ENCODE measurements at regions not wholly inside any gene's neighbourhood (a gene's known extent, or its start where the extent isn't known, plus 50 kb on each side); places are given as distances from the start of the nearest gene placed in this dataset.
"Not testable (repeated sequence)": the region's sequence is repeated elsewhere in the genome, so short reads cannot be mapped to it uniquely, and the experiment has no call there.

GRCh38 chr14:105581551-105582341, 55.4 kb downstream of the TMEM121 start:
- H3K36me3 ChIP-seq (ENCODE audit: insufficient read depth, low read length): no peaks in the 10 kb centered on the region
- H3K4me3 ChIP-seq (ENCODE audit: low read length): no peak overlapping the region
- 62% methylated on average over 15 of the region's 15 CpGs for WGBS
- peaks cover 41% of the 10 kb centered on the region for H3K9me3 ChIP-seq (ENCODE audit: insufficient read depth, low read depth, low read length)
- peaks cover 5% of the 10 kb centered on the region; the same call in 1 of the 2 replicates for H3K27me3 ChIP-seq (ENCODE audit: insufficient read depth, low read length)
- no peaks in the 10 kb centered on the region for H3K4me1 ChIP-seq (ENCODE audit: insufficient read depth, low read length)
- H3K27ac ChIP-seq (ENCODE audit: low read depth, low read length): no peak overlapping the region
- no peak overlapping the region for H3K9ac ChIP-seq (ENCODE audit: low read depth, low read length)

GRCh38 chr14:105582639-105583038, 56.3 kb downstream of the TMEM121 start:
- 54% methylated on average over 4 of the region's 4 CpGs for WGBS
- no peaks in the 10 kb centered on the region for H3K4me1 ChIP-seq (ENCODE audit: insufficient read depth, low read length)
- peaks cover 5% of the 10 kb centered on the region; the same call in 1 of the 2 replicates for H3K27me3 ChIP-seq (ENCODE audit: insufficient read depth, low read length)
- H3K9ac ChIP-seq (ENCODE audit: low read depth, low read length): no peak overlapping the region
- H3K36me3 ChIP-seq (ENCODE audit: insufficient read depth, low read length): no peaks in the 10 kb centered on the region
- H3K4me3 ChIP-seq (ENCODE audit: low read length): no peak overlapping the region
- H3K27ac ChIP-seq (ENCODE audit: low read depth, low read length): no peak overlapping the region
- peaks cover 32% of the 10 kb centered on the region for H3K9me3 ChIP-seq (ENCODE audit: insufficient read depth, low read depth, low read length)

- not testable (repeated sequence) for H3K27ac ChIP-seq (ENCODE audit: low read depth, low read length); H3K27me3 ChIP-seq (ENCODE audit: insufficient read depth, low read length); H3K4me3 ChIP-seq (ENCODE audit: low read length); H3K36me3 ChIP-seq (ENCODE audit: insufficient read depth, low read length); H3K4me1 ChIP-seq (ENCODE audit: insufficient read depth, low read length); H3K9ac ChIP-seq (ENCODE audit: low read depth, low read length)
- peaks cover 32% of the 10 kb centered on the region for H3K9me3 ChIP-seq (ENCODE audit: insufficient read depth, low read depth, low read length)
- 94% methylated on average over 8 of the region's 13 CpGs for WGBS
These were observed 57.5 kb downstream of the TMEM121 start for GRCh38 chr14:105583914-105584313.

- H3K27ac ChIP-seq (ENCODE audit: low read depth, low read length); H3K4me1 ChIP-seq (ENCODE audit: insufficient read depth, low read length); H3K27me3 ChIP-seq (ENCODE audit: insufficient read depth, low read length); H3K36me3 ChIP-seq (ENCODE audit: insufficient read depth, low read length); H3K9ac ChIP-seq (ENCODE audit: low read depth, low read length); H3K4me3 ChIP-seq (ENCODE audit: low read length): not testable (repeated sequence)
- H3K9me3 ChIP-seq (ENCODE audit: insufficient read depth, low read depth, low read length): peaks cover 40% of the 10 kb centered on the region
- WGBS: 70% methylated on average over 2 of the region's 2 CpGs
These were observed 58.9 kb downstream of the TMEM121 start for GRCh38 chr14:105585290-105585689.

- 79% methylated on average over 3 of the region's 5 CpGs for WGBS
- H3K4me1 ChIP-seq (ENCODE audit: insufficient read depth, low read length); H3K9ac ChIP-seq (ENCODE audit: low read depth, low read length); H3K4me3 ChIP-seq (ENCODE audit: low read length); H3K27me3 ChIP-seq (ENCODE audit: insufficient read depth, low read length); H3K36me3 ChIP-seq (ENCODE audit: insufficient read depth, low read length); H3K27ac ChIP-seq (ENCODE audit: low read depth, low read length): not testable (repeated sequence)
- H3K9me3 ChIP-seq (ENCODE audit: insufficient read depth, low read depth, low read length): peaks cover 36% of the 10 kb centered on the region
These were observed 59.3 kb downstream of the TMEM121 start for GRCh38 chr14:105585722-105586121.

GRCh38 chr14:105586144-105586872, 59.9 kb downstream of the TMEM121 start:
- peaks cover 33% of the 10 kb centered on the region for H3K9me3 ChIP-seq (ENCODE audit: insufficient read depth, low read depth, low read length)

GRCh38 chr14:105587034-105587433, 60.7 kb downstream of the TMEM121 start:
- H3K9me3 ChIP-seq (ENCODE audit: insufficient read depth, low read depth, low read length): peaks cover 26% of the 10 kb centered on the region
- not testable (repeated sequence) for H3K9ac ChIP-seq (ENCODE audit: low read depth, low read length); H3K27me3 ChIP-seq (ENCODE audit: insufficient read depth, low read length); H3K4me1 ChIP-seq (ENCODE audit: insufficient read depth, low read length); H3K27ac ChIP-seq (ENCODE audit: low read depth, low read length); H3K4me3 ChIP-seq (ENCODE audit: low read length); H3K36me3 ChIP-seq (ENCODE audit: insufficient read depth, low read length)
- 89% methylated on average over 7 of the region's 19 CpGs for WGBS

More at GRCh38 chr14:105586144-105586872, 59.9 kb downstream of the TMEM121 start:
- H3K9ac ChIP-seq (ENCODE audit: low read depth, low read length); H3K36me3 ChIP-seq (ENCODE audit: insufficient read depth, low read length); H3K27me3 ChIP-seq (ENCODE audit: insufficient read depth, low read length); H3K4me3 ChIP-seq (ENCODE audit: low read length); H3K4me1 ChIP-seq (ENCODE audit: insufficient read depth, low read length); H3K27ac ChIP-seq (ENCODE audit: low read depth, low read length): not testable (repeated sequence)
- 75% methylated on average over 5 of the region's 16 CpGs for WGBS

GRCh38 chr14:105587482-105588235, 61.3 kb downstream of the TMEM121 start:
- peaks cover 23% of the 10 kb centered on the region for H3K9me3 ChIP-seq (ENCODE audit: insufficient read depth, low read depth, low read length)
- not testable (repeated sequence) for H3K4me1 ChIP-seq (ENCODE audit: insufficient read depth, low read length); H3K27ac ChIP-seq (ENCODE audit: low read depth, low read length); H3K4me3 ChIP-seq (ENCODE audit: low read length); H3K36me3 ChIP-seq (ENCODE audit: insufficient read depth, low read length); H3K27me3 ChIP-seq (ENCODE audit: insufficient read depth, low read length); H3K9ac ChIP-seq (ENCODE audit: low read depth, low read length)
- 84% methylated on average over 30 of the region's 37 CpGs for WGBS

GRCh38 chr14:105588236-105588860, 62.0 kb downstream of the TMEM121 start:
- H3K4me1 ChIP-seq (ENCODE audit: insufficient read depth, low read length): no peaks in the 10 kb centered on the region
- H3K9ac ChIP-seq (ENCODE audit: low read depth, low read length): no peak overlapping the region
- H3K27me3 ChIP-seq (ENCODE audit: insufficient read depth, low read length): no peaks in the 10 kb centered on the region
- H3K9me3 ChIP-seq (ENCODE audit: insufficient read depth, low read depth, low read length): peaks cover 22% of the 10 kb centered on the region; the same call in 1 of the 2 replicates
- no peak overlapping the region for H3K27ac ChIP-seq (ENCODE audit: low read depth, low read length)
- WGBS: 85% methylated on average over 15 of the region's 15 CpGs
- H3K4me3 ChIP-seq (ENCODE audit: low read length): no peak overlapping the region
- H3K36me3 ChIP-seq (ENCODE audit: insufficient read depth, low read length): no peaks in the 10 kb centered on the region

GRCh38 chr14:105589161-105589925, 63.0 kb downstream of the TMEM121 start:
- no peaks in the 10 kb centered on the region for H3K36me3 ChIP-seq (ENCODE audit: insufficient read depth, low read length)
- H3K4me1 ChIP-seq (ENCODE audit: insufficient read depth, low read length): no peaks in the 10 kb centered on the region
- WGBS: 84% methylated on average over 2 of the region's 2 CpGs
- no peak overlapping the region for H3K4me3 ChIP-seq (ENCODE audit: low read length)
- no peak overlapping the region for H3K9ac ChIP-seq (ENCODE audit: low read depth, low read length)
- H3K27me3 ChIP-seq (ENCODE audit: insufficient read depth, low read length): no peaks in the 10 kb centered on the region
- peaks cover 22% of the 10 kb centered on the region; the same call in 1 of the 2 replicates for H3K9me3 ChIP-seq (ENCODE audit: insufficient read depth, low read depth, low read length)
- no peak overlapping the region for H3K27ac ChIP-seq (ENCODE audit: low read depth, low read length)

Data from HUES64 (cell line).